ENCODE measurements at regions not wholly inside any gene's neighbourhood (a gene's known extent, or its start where the extent isn't known, plus 50 kb on each side); places are given as distances from the start of the nearest gene placed in this dataset.
"Not testable (repeated sequence)": the region's sequence is repeated elsewhere in the genome, so short reads cannot be mapped to it uniquely, and the experiment has no call there.

- Mint-ChIP-seq H3K4me3 (peak overlapping the region; percentile 70), H3K27me3 (no peaks in the 10 kb centered on the region), H3K27ac (peak overlapping the region; percentile 45), H3K4me1 (peaks cover 44% of the 10 kb centered on the region), H3K36me3 (ENCODE audit: low read depth) (peaks cover 2% of the 10 kb centered on the region), H3K9me3 (no peaks in the 10 kb centered on the region)
- no peak for DNase-seq
- intact Hi-C loops (cut with micrococcal nuclease): no loop called here
Measured at GRCh38 chr15:92812271-92812670, 87.9 kb upstream of the CHD2 start.

GRCh38 chr15:92813485-92813884, 86.6 kb upstream of the CHD2 start:
- no peaks in the 10 kb centered on the region for H3K9me3 Mint-ChIP-seq
- DNase-seq: no peak
- H3K4me1 Mint-ChIP-seq: peaks cover 41% of the 10 kb centered on the region
- H3K27me3 Mint-ChIP-seq: no peaks in the 10 kb centered on the region
- no peaks in the 10 kb centered on the region for H3K36me3 Mint-ChIP-seq (ENCODE audit: low read depth)
- peak overlapping the region; percentile 71 for H3K4me3 Mint-ChIP-seq
- intact Hi-C loops (cut with micrococcal nuclease): no loop called here
- H3K27ac Mint-ChIP-seq: peak overlapping the region; percentile 85

- Mint-ChIP-seq H3K4me1 (peaks cover 52% of the 10 kb centered on the region), H3K27ac (peak overlapping the region; percentile 83), H3K36me3 (ENCODE audit: low read depth) (no peaks in the 10 kb centered on the region), H3K4me3 (peak overlapping the region; percentile 71), H3K9me3 (no peaks in the 10 kb centered on the region), H3K27me3 (no peaks in the 10 kb centered on the region)
- peak; percentile 74 for DNase-seq
- intact Hi-C loops (cut with micrococcal nuclease): no loop called here
Measured at GRCh38 chr15:92817339-92817886, 82.7 kb upstream of the CHD2 start.

GRCh38 chr15:92818651-92819277, 81.4 kb upstream of the CHD2 start:
- Mint-ChIP-seq H3K4me1 (peaks cover 53% of the 10 kb centered on the region), H3K27me3 (no peaks in the 10 kb centered on the region), H3K27ac (peak overlapping the region; percentile 96), H3K4me3 (peak overlapping the region; percentile 90), H3K9me3 (no peaks in the 10 kb centered on the region), H3K36me3 (ENCODE audit: low read depth) (no peaks in the 10 kb centered on the region)
- intact Hi-C loops (cut with micrococcal nuclease): no loop called here
- peak; percentile 75 for DNase-seq

GRCh38 chr15:92819278-92820235, 80.6 kb upstream of the CHD2 start:
- Mint-ChIP-seq H3K36me3 (ENCODE audit: low read depth) (no peaks in the 10 kb centered on the region), H3K4me3 (peak overlapping the region; percentile 90), H3K27ac (peak overlapping the region; percentile 96), H3K9me3 (no peaks in the 10 kb centered on the region), H3K27me3 (no peaks in the 10 kb centered on the region), H3K4me1 (peaks cover 49% of the 10 kb centered on the region)
- peak; percentile 73 for DNase-seq
- intact Hi-C loops (cut with micrococcal nuclease): loop anchor here (1.0 kb wide), 3 partner anchors 10 to 63 kb away; no protein-coding TSS in a partner anchor

- Mint-ChIP-seq H3K27me3 (no peaks in the 10 kb centered on the region), H3K36me3 (ENCODE audit: low read depth) (no peaks in the 10 kb centered on the region), H3K9me3 (no peaks in the 10 kb centered on the region), H3K27ac (peak overlapping the region; percentile 96), H3K4me1 (peaks cover 52% of the 10 kb centered on the region), H3K4me3 (peak overlapping the region; percentile 90)
- intact Hi-C loops (cut with micrococcal nuclease): loop anchor here (1.0 kb wide), 3 partner anchors 11 to 62 kb away; no protein-coding TSS in a partner anchor
- DNase-seq: peak; percentile 97
Measured at GRCh38 chr15:92820236-92821021, 79.7 kb upstream of the CHD2 start.

GRCh38 chr15:92821491-92822116, 78.5 kb upstream of the CHD2 start:
- Mint-ChIP-seq H3K27ac (peak overlapping the region; percentile 87), H3K9me3 (no peaks in the 10 kb centered on the region)
- DNase-seq: peak; percentile 72

GRCh38 chr15:92822216-92823144, 77.6 kb upstream of the CHD2 start:
- Mint-ChIP-seq H3K4me1 (peaks cover 49% of the 10 kb centered on the region), H3K9me3 (no peaks in the 10 kb centered on the region), H3K27me3 (no peaks in the 10 kb centered on the region), H3K4me3 (peak overlapping the region; percentile 71), H3K27ac (peak overlapping the region; percentile 87), H3K36me3 (ENCODE audit: low read depth) (no peaks in the 10 kb centered on the region)
- intact Hi-C loops (cut with micrococcal nuclease): no loop called here
- no peak for DNase-seq

More at GRCh38 chr15:92821491-92822116, 78.5 kb upstream of the CHD2 start:
- intact Hi-C loops (cut with micrococcal nuclease): no loop called here
- Mint-ChIP-seq H3K36me3 (ENCODE audit: low read depth) (no peaks in the 10 kb centered on the region), H3K4me3 (peak overlapping the region; percentile 71), H3K27me3 (no peaks in the 10 kb centered on the region), H3K4me1 (peaks cover 53% of the 10 kb centered on the region)

- Mint-ChIP-seq H3K4me3 (no peak overlapping the region), H3K9me3 (no peaks in the 10 kb centered on the region), H3K27ac (no peak overlapping the region)
Measured at GRCh38 chr15:92825985-92826384, 74.1 kb upstream of the CHD2 start.

GRCh38 chr15:92827991-92828390, 72.1 kb upstream of the CHD2 start:
- H3K9me3 Mint-ChIP-seq; H3K4me3 Mint-ChIP-seq; H3K36me3 Mint-ChIP-seq (ENCODE audit: low read depth); intact Hi-C loops (cut with micrococcal nuclease); DNase-seq; H3K27ac Mint-ChIP-seq; H3K27me3 Mint-ChIP-seq: not testable (repeated sequence)
- peaks cover 34% of the 10 kb centered on the region for H3K4me1 Mint-ChIP-seq

More at GRCh38 chr15:92825985-92826384, 74.1 kb upstream of the CHD2 start:
- intact Hi-C loops (cut with micrococcal nuclease): no loop called here
- Mint-ChIP-seq H3K4me1 (peaks cover 35% of the 10 kb centered on the region), H3K36me3 (ENCODE audit: low read depth) (no peaks in the 10 kb centered on the region), H3K27me3 (no peaks in the 10 kb centered on the region)
- DNase-seq: no peak

GRCh38 chr15:92829875-92830274, 70.2 kb upstream of the CHD2 start:
- Mint-ChIP-seq H3K27me3 (peaks cover 2% of the 10 kb centered on the region), H3K27ac (peak overlapping the region; percentile 74), H3K36me3 (ENCODE audit: low read depth) (peaks cover 2% of the 10 kb centered on the region), H3K4me1 (peaks cover 39% of the 10 kb centered on the region), H3K4me3 (peak overlapping the region; percentile 26), H3K9me3 (no peaks in the 10 kb centered on the region)
- intact Hi-C loops (cut with micrococcal nuclease): no loop called here
- no peak for DNase-seq

- peaks cover 34% of the 10 kb centered on the region for H3K4me1 Mint-ChIP-seq
- no peak for DNase-seq
- H3K36me3 Mint-ChIP-seq (ENCODE audit: low read depth): peaks cover 2% of the 10 kb centered on the region
- no peaks in the 10 kb centered on the region for H3K9me3 Mint-ChIP-seq
- peak overlapping the region; percentile 97 for H3K27ac Mint-ChIP-seq
- H3K4me3 Mint-ChIP-seq: peak overlapping the region; percentile 76
- intact Hi-C loops (cut with micrococcal nuclease): loop anchor here (1.0 kb wide), 4 partner anchors 11 to 73 kb away; no protein-coding TSS in a partner anchor
- peaks cover 2% of the 10 kb centered on the region for H3K27me3 Mint-ChIP-seq
Measured at GRCh38 chr15:92831336-92831654, 68.8 kb upstream of the CHD2 start.
